IMR-90 (cell line): ENCODE measurements at regions not wholly inside any gene's neighbourhood (a gene's known extent, or its start where the extent isn't known, plus 50 kb on each side); places are given as distances from the start of the nearest gene placed in this dataset.

ENCODE experiments used
- ATAC-seq: fragments of 200-7000 bp; cut with Tn5 transposase; 2 replicates; pipeline ENCODE4 v1.9.1; 2020; ENCODE audit warnings: low read depth, mild to moderate bottlenecking, moderate library complexity
- BruUV-seq: library from RNA; stranded (reverse); fragments of 400-500 nt; replicated peaks from 2 replicates; lab custom pipeline; 2021; lab: Mats Ljungman, UMichigan
- CTCF ChIA-PET: fragments of 300-600 bp; formaldehyde crosslinking; extraction: SDS; loops from one replicate; lab custom pipeline; 2021; ENCODE audit warnings: antibody characterized with exemption; lab: Yijun Ruan, JAX
- POLR2A ChIA-PET: fragments of 300-600 bp; sonication (Branson Sonifier 250); formaldehyde crosslinking; loops from one replicate; lab custom pipeline; 2022; ENCODE audit warnings: antibody characterized with exemption; ENCODE audit not compliant: unreplicated experiment; lab: Charles Lee
- DNase-seq: peaks from one replicate; pipeline ENCODE4 v3.0.0; 2013
- H2AFZ ChIP-seq: replicated peaks from 2 replicates; pipeline ENCODE3; 2013; ENCODE audit warnings: low read length, mild to moderate bottlenecking; ENCODE audit not compliant: poor library complexity
- H2AK5ac ChIP-seq: 2 replicates; pipeline ENCODE4 v1.6.1; 2013; ENCODE audit warnings: low read depth, low read length, inconsistent platforms
- H2AK9ac ChIP-seq: replicated peaks from 2 replicates; pipeline ENCODE3; 2013; ENCODE audit warnings: mild to moderate bottlenecking, low read depth, low read length, moderate library complexity; ENCODE audit not compliant: poor library complexity
- H2BK120ac ChIP-seq: 2 replicates; pipeline ENCODE4 v1.6.1; 2013; ENCODE audit warnings: low read depth, low read length, inconsistent platforms
- H2BK15ac ChIP-seq: 3 replicates; pipeline ENCODE4 v1.6.1; 2013; ENCODE audit warnings: low read depth, low read length, inconsistent platforms
- H2BK20ac ChIP-seq: 2 replicates; pipeline ENCODE4 v1.6.1; 2013; ENCODE audit warnings: low read depth, mild to moderate bottlenecking, inconsistent platforms, low read length, moderate library complexity
- H2BK5ac ChIP-seq: 2 replicates; pipeline ENCODE4 v1.6.1; 2013; ENCODE audit warnings: mild to moderate bottlenecking, low read depth, low read length, inconsistent platforms; ENCODE audit not compliant: poor library complexity, severe bottlenecking
- H3K14ac ChIP-seq: replicated peaks from 2 replicates; pipeline ENCODE4 v1.6.1; 2013; ENCODE audit warnings: low read depth, low read length, inconsistent platforms
- H3K18ac ChIP-seq: 2 replicates; pipeline ENCODE4 v1.6.1; 2013; ENCODE audit warnings: low read depth, low read length, control low read depth
- H3K23ac ChIP-seq: 2 replicates; pipeline ENCODE4 v1.6.1; 2013; ENCODE audit warnings: low read depth, low read length, inconsistent platforms
- H3K27ac ChIP-seq: 2 replicates; pipeline ENCODE4 v1.5.1; 2013; ENCODE audit warnings: mild to moderate bottlenecking, control low read depth, low read length; ENCODE audit not compliant: insufficient read depth
- H3K27me3 ChIP-seq: 2 replicates; pipeline ENCODE4 v1.6.1; 2013; ENCODE audit warnings: low read length; ENCODE audit not compliant: control insufficient read depth, insufficient read depth
- H3K36me3 ChIP-seq: 2 replicates; pipeline ENCODE4 v1.6.1; 2013; ENCODE audit warnings: low read length, mixed read lengths; ENCODE audit not compliant: control insufficient read depth, insufficient read depth
- H3K4ac ChIP-seq: 2 replicates; pipeline ENCODE4 v1.6.1; 2013; ENCODE audit warnings: low read depth, low read length, inconsistent platforms
- H3K4me1 ChIP-seq: 2 replicates; pipeline ENCODE4 v1.6.1; 2013; ENCODE audit warnings: low read length, mixed read lengths; ENCODE audit not compliant: control insufficient read depth, insufficient read depth
- H3K4me2 ChIP-seq: 2 replicates; pipeline ENCODE4 v1.6.1; 2013; ENCODE audit warnings: low read depth, mild to moderate bottlenecking, control low read depth, low read length, moderate library complexity
- H3K4me3 ChIP-seq: 2 replicates; pipeline ENCODE4 v1.5.1; 2013; ENCODE audit warnings: low read depth, mild to moderate bottlenecking, control low read depth, low read length, moderate library complexity; ENCODE audit not compliant: insufficient read depth
- H3K56ac ChIP-seq: 2 replicates; pipeline ENCODE4 v1.6.1; 2013; ENCODE audit warnings: low read length, inconsistent platforms; ENCODE audit not compliant: insufficient read depth; ENCODE audit errors: extremely low read depth
- H3K79me1 ChIP-seq, 2 experiments: 2 replicates each; pipeline ENCODE4 v1.6.1; 2013; ENCODE audit warnings: low read length in 2 of 2, inconsistent platforms in 1 of 2, low read depth in 1 of 2
- H3K9ac ChIP-seq: 2 replicates; pipeline ENCODE4 v1.6.1; 2013; ENCODE audit warnings: low read depth, low read length, control low read depth
- H3K9me1 ChIP-seq: 2 replicates; pipeline ENCODE4 v1.6.1; 2013; ENCODE audit warnings: low read length, inconsistent platforms; ENCODE audit not compliant: insufficient read depth
- H3K9me3 ChIP-seq: 2 replicates; pipeline ENCODE4 v1.6.1; 2013; ENCODE audit warnings: low read length; ENCODE audit not compliant: control insufficient read depth, insufficient read depth
- H4K20me1 ChIP-seq: 2 replicates; pipeline ENCODE4 v1.6.1; 2013; ENCODE audit warnings: low read length, inconsistent platforms; ENCODE audit not compliant: insufficient read depth
- H4K5ac ChIP-seq: 2 replicates; pipeline ENCODE4 v1.6.1; 2013; ENCODE audit warnings: mild to moderate bottlenecking, low read depth, low read length, control low read depth
- H4K8ac ChIP-seq, 2 experiments: 2 replicates each; pipeline ENCODE4 v1.6.1; 2013; ENCODE audit warnings: low read depth in 2 of 2, low read length in 2 of 2, control low read depth in 1 of 2, inconsistent platforms in 1 of 2
- H4K91ac ChIP-seq: 2 replicates; pipeline ENCODE4 v1.6.1; 2013; ENCODE audit warnings: low read depth, low read length, inconsistent platforms; ENCODE audit not compliant: insufficient read depth
- MAZ ChIP-seq: IDR thresholded peaks from 2 replicates; pipeline ENCODE4 v1.6.1; 2012; ENCODE audit warnings: low read depth, mild to moderate bottlenecking, low read length, improper control_type of control experiment, moderate library complexity, borderline replicate concordance
- dilution Hi-C: fragments of 300-500 bp; cut with HindIII; formaldehyde crosslinking; loops from one replicate; pipeline ENCODE4 v1.14.3; 2018; ENCODE audit warnings: low sequenced_read_pairs; ENCODE audit not compliant: unreplicated experiment
- in situ Hi-C: fragments of 300-500 bp; cut with MboI; formaldehyde crosslinking; loops from 3 replicates; pipeline ENCODE4 v1.14.3; 2019; ENCODE audit warnings: low sequenced_read_pairs, inconsistent platforms, mixed read lengths
- intact Hi-C: fragments of 100-400 bp; cut with micrococcal nuclease; formaldehyde crosslinking; loops from 2 replicates; pipeline ENCODE4 v1.10.0; 2022

DNA sequence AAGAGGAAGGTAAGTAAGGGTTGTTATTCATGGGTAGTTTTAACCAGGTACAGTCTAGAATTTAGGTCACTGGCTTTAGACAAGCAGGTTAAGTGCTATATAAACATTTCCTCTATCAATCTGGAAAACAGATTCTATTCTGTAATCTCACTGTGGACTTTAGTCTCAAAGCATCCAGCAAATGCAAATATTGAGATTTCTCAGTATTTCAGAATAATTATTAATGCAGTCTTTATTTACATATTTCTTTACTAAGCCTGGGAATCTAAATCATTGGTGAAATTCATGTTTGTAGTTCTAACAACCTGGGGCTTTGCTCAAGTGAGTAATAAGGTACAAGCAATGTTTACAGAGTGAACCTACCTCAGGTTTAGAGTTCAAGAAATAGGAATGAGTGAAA is 61.9 kb downstream of the SLC41A2 start:
- H3K9ac ChIP-seq = no peak overlapping the region
- H3K79me1 ChIP-seq = no peaks in the 10 kb centered on the region
- TF ChIP-seq MAZ = no peak
- DNase-seq = no peak
- CTCF ChIA-PET = no interaction called here
- H2AFZ ChIP-seq = no peak overlapping the region
- no peak overlapping the region for H4K91ac ChIP-seq
- no peaks in the 10 kb centered on the region for H3K9me1 ChIP-seq
- no peak overlapping the region for H2BK120ac ChIP-seq
- no TSS peak for BruUV-seq
- ATAC-seq = no peak
- H2AK9ac ChIP-seq = no peak overlapping the region
- H3K4me2 ChIP-seq = no peak overlapping the region
- dilution Hi-C loops (no loop called here), intact Hi-C loops (no loop called here), in situ Hi-C loops (no loop called here)
- no peak overlapping the region for H2BK15ac ChIP-seq
- no peak overlapping the region for H2BK20ac ChIP-seq
- H3K27me3 ChIP-seq = no peaks in the 10 kb centered on the region
- no peaks in the 10 kb centered on the region for H4K20me1 ChIP-seq
- H3K27ac ChIP-seq = no peak overlapping the region
- no peak overlapping the region for H3K56ac ChIP-seq
- no peak overlapping the region for H4K5ac ChIP-seq
- H3K4ac ChIP-seq = no peak overlapping the region
- no peaks in the 10 kb centered on the region for H3K9me3 ChIP-seq
- H3K14ac ChIP-seq = no peak overlapping the region
- H2BK5ac ChIP-seq = no peak overlapping the region
- H3K4me3 ChIP-seq = no peak overlapping the region
- H3K36me3 ChIP-seq = no peaks in the 10 kb centered on the region
- no peak overlapping the region for H4K8ac ChIP-seq
- H2AK5ac ChIP-seq = no peak overlapping the region
- H3K18ac ChIP-seq = no peak overlapping the region
- no peaks in the 10 kb centered on the region for H3K4me1 ChIP-seq
- H3K23ac ChIP-seq = no peak overlapping the region
- POLR2A ChIA-PET = no interaction called here
